ENCODE measurements at regions not wholly inside any gene's neighbourhood (a gene's known extent, or its start where the extent isn't known, plus 50 kb on each side); places are given as distances from the start of the nearest gene placed in this dataset.

GRCh38 chr3:70824078-70824477 is 511.6 kb upstream of the MDFIC2 start:
- no peak overlapping the region for H3K4me3 ChIP-seq (ENCODE audit: low read depth, low read length)
- TF ChIP-seq MAX (IDR thresholded peaks at IDR 0.05; ENCODE audit: low read depth, low read length) (no peak), MYC (IDR thresholded peaks at IDR 0.05; ENCODE audit: low read depth, low read length) (no peak), CTCF (IDR thresholded peaks at IDR 0.05; ENCODE audit: low read depth, low read length) (no peak), POLR2A (IDR thresholded peaks at IDR 0.05; ENCODE audit: extremely low read depth, insufficient read length) (no peak)
- DNase-seq (ENCODE audit: low read depth) = no peak

GRCh38 chr3:70823622-70824021 is 511.2 kb upstream of the MDFIC2 start:
- H3K4me3 ChIP-seq (ENCODE audit: low read depth, low read length) = no peak overlapping the region
- DNase-seq (ENCODE audit: low read depth) = no peak
- TF ChIP-seq MAX (IDR thresholded peaks at IDR 0.05; ENCODE audit: low read depth, low read length) = no peak
- no peak for TF ChIP-seq POLR2A (IDR thresholded peaks at IDR 0.05; ENCODE audit: extremely low read depth, insufficient read length)
- no peak for TF ChIP-seq MYC (IDR thresholded peaks at IDR 0.05; ENCODE audit: low read depth, low read length)
- TF ChIP-seq CTCF (IDR thresholded peaks at IDR 0.05; ENCODE audit: low read depth, low read length) = no peak

GRCh38 chr3:70822669-70823068 is 510.2 kb upstream of the MDFIC2 start:
- no peak for TF ChIP-seq MAX (IDR thresholded peaks at IDR 0.05; ENCODE audit: low read depth, low read length)
- no peak for TF ChIP-seq MYC (IDR thresholded peaks at IDR 0.05; ENCODE audit: low read depth, low read length)
- no peak for TF ChIP-seq CTCF (IDR thresholded peaks at IDR 0.05; ENCODE audit: low read depth, low read length)
- no peak for TF ChIP-seq POLR2A (IDR thresholded peaks at IDR 0.05; ENCODE audit: extremely low read depth, insufficient read length)
- DNase-seq (ENCODE audit: low read depth) = no peak
- H3K4me3 ChIP-seq (ENCODE audit: low read depth, low read length) = no peak overlapping the region

- no peak for TF ChIP-seq CTCF (IDR thresholded peaks at IDR 0.05; ENCODE audit: low read depth, low read length)
- TF ChIP-seq MYC (IDR thresholded peaks at IDR 0.05; ENCODE audit: low read depth, low read length) = no peak
- no peak for TF ChIP-seq MAX (IDR thresholded peaks at IDR 0.05; ENCODE audit: low read depth, low read length)
- TF ChIP-seq POLR2A (IDR thresholded peaks at IDR 0.05; ENCODE audit: extremely low read depth, insufficient read length) = no peak
- DNase-seq (ENCODE audit: low read depth) = no peak
- H3K4me3 ChIP-seq (ENCODE audit: low read depth, low read length) = no peak overlapping the region
Measured at GRCh38 chr3:70821602-70822001, 509.2 kb upstream of the MDFIC2 start.

- DNase-seq (ENCODE audit: low read depth) = no peak
- no peak for TF ChIP-seq POLR2A (IDR thresholded peaks at IDR 0.05; ENCODE audit: extremely low read depth, insufficient read length)
- TF ChIP-seq MAX (IDR thresholded peaks at IDR 0.05; ENCODE audit: low read depth, low read length) = no peak
- TF ChIP-seq MYC (IDR thresholded peaks at IDR 0.05; ENCODE audit: low read depth, low read length) = no peak
- no peak for TF ChIP-seq CTCF (IDR thresholded peaks at IDR 0.05; ENCODE audit: low read depth, low read length)
- no peak overlapping the region for H3K4me3 ChIP-seq (ENCODE audit: low read depth, low read length)
Measured at GRCh38 chr3:70820397-70820796, 508.0 kb upstream of the MDFIC2 start.

GRCh38 chr3:70818145-70818544 is 505.7 kb upstream of the MDFIC2 start:
- no peak for TF ChIP-seq MYC (IDR thresholded peaks at IDR 0.05; ENCODE audit: low read depth, low read length)
- no peak for TF ChIP-seq CTCF (IDR thresholded peaks at IDR 0.05; ENCODE audit: low read depth, low read length)
- no peak for TF ChIP-seq MAX (IDR thresholded peaks at IDR 0.05; ENCODE audit: low read depth, low read length)
- TF ChIP-seq POLR2A (IDR thresholded peaks at IDR 0.05; ENCODE audit: extremely low read depth, insufficient read length) = no peak
- no peak for DNase-seq (ENCODE audit: low read depth)
- no peak overlapping the region for H3K4me3 ChIP-seq (ENCODE audit: low read depth, low read length)

Measured in NB4 (cell line).